Tongue (tissue), 1 donor: ENCODE measurements at regions not wholly inside any gene's neighbourhood (a gene's known extent, or its start where the extent isn't known, plus 50 kb on each side); places are given as distances from the start of the nearest gene placed in this dataset.
A peak's percentile ranks its signal among the peaks of the same experiment; 100 is the strongest.

Experiments
- DNase-seq: peaks from one replicate; pipeline ENCODE4 v3.0.0-alpha.2; 2015

DNA sequence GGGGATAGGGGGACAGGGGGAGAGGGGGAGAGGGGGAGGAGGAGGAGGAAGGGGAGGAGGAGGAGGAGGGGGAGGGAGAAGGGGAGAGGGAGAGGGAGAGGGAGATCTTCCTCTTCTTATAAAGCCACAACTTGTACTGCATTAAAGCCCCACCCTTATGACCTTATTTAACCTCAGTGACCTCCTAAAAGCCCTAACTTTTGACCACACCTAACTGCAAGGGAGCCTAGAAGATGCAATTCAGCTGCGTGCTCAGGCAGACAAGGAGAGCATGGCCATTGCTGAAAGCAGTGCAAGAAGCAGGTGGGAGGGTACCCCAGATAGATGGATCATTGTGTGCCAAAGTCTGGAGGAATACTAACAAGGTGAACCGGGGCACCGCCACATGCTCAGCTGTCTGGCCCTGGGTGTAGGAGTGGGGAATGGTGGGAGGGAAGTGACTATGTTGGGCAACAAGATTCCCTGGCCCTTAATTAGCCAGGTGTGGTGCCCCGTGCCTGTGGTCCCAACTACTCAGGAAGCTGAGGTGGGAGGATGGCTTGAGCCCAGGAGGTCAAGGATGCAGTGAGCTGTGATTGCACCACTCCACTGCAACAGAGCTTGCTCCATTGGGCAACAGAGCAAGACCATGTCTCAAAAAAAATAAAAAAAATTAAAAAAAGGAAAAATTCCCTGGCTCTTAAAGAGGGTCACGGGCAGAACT, 125.4 kb upstream of the BOD1 start:
- no peak for DNase-seq

- no peak for DNase-seq
These were observed 126.0 kb upstream of the BOD1 start for GRCh38 chr5:173742432-173742816.

DNA sequence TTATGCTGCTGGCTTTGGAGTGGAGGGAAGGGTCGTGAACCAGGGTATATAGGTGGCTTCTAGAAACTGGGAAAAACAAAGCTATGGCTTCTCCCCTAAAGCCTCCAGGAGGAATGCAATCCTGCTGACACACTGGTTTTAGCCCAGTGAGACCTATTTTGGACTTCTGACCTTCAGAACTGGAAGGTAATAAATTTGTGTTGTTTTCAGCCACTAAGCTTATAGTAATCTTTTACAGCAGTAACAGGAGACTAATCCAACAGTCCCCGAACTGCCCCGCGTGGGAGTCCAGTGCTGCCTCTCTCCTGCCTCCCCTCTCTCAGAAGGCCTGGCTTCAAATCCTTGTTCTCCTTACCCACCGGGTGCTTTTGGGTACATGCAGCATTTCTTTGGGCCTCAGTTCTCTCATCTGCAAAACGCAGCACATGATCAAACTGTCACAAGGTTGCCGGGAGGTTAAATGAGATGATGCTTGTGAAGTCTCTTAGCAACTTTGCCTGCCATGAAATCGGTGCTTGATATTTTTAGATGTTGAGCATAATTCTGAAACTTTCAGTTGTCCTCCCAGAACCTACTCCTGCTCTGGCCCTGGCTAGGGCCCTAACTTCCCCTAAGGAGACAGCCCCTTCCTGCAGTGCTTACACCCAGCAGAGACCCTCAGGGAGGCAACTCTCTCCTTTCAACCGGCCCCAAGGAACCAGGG, 127.3 kb upstream of the BOD1 start:
- DNase-seq, result no peak

GRCh38 chr5:173744551-173744950, 128.1 kb upstream of the BOD1 start:
- peak; percentile 28 for DNase-seq

- peak; percentile 52 for DNase-seq
These were observed 128.7 kb upstream of the BOD1 start for GRCh38 chr5:173745123-173745522.

DNA sequence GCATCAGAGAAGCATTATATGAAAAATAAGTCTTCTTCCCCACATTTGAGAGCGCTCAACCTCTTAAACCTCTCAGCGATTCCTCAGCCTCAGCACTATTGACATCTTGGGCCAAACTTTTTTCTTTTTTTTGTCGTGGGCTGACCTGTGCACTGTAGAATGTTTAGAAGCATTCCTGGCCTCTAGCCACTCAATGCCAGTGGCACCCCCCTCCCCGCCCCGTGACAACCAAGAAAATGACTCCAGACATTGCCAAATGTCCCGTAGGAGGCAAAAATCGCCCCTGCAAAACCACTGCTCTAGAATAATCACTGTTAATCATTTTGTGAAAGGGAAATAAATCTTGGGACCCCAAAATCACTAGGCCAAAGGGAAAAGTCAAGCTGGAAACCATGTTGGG, 129.1 kb upstream of the BOD1 start:
- DNase-seq, result no peak

- DNase-seq, result no peak
These were observed 129.7 kb upstream of the BOD1 start for GRCh38 chr5:173746047-173746646.

GRCh38 chr5:173747876-173748275, 131.4 kb upstream of the BOD1 start:
- DNase-seq, result no peak

DNA sequence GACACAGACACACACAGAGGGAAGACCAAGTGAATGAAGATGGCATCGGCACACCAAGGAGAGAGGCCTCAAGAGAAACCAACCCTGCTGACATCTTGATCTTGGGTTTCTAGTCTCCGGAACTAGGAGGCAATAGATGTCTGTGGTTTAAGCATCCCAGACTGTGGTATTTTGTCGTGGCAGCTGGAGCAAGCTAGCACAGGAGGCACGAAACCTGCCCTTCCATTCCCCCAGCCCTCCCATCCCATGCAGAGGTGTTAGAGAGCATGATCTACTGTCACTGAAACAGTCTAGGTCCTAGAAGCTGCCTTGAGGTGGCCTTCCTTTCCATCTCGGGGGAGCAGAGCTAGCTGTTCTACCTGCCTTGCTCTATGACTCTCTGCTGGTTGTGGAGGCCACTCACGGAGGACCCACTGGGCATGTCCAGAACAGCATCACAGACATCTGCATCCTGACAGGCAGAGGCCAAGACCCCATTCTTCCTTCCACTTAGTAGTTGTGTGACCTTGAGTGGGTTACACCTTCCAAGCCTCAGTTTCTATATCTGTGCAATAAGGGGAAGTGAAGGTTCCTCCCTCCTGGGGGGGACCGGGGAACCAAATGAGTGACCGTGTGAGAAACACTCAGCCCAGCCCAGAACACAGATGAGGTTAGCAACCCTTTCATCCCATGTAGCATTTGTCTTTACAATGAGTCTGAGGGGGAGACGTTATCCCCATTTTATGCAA, 134.3 kb upstream of the BOD1 start:
- DNase-seq, result no peak

DNA sequence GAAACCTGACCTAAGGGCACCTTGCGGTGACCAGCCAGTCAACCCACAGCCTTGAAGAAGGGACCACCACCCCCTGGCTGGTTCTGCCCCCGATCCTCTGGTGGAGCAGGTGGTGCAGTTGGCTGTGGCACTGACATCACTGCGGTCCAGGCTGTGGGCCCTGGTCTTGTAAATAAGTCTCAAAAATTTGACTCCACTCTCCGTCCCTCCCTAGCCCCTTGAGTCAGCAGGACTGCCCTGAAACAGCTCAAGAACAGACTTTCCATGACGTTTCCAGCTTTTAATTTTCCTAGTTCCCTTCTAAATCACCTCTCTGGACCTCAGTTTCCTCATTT, 134.8 kb upstream of the BOD1 start:
- no peak for DNase-seq

- DNase-seq, result no peak
These were observed 135.5 kb upstream of the CPEB4 start for GRCh38 chr5:173752653-173753052.

- peak; percentile 90 for DNase-seq
These were observed 134.6 kb upstream of the CPEB4 start for GRCh38 chr5:173753307-173754168.

DNA sequence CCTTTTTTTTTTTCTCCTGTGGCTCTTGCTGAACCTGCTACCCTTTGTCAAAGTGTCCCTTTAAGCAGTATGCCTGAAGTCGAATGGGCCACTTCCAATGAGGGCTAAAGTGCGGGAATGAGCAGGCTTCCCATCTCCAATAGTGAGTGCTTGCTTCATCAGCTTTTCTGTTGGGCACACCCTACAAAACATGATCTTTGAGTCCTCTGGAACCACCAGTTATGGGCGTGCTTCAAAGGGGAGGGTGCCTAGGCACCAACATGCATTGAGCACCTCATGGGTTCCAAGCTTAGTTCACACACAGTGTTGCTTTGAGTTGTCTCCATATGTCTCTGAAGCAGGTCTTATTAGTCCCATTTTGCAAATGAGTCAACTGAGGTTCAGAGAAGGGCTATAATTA, 132.8 kb upstream of the CPEB4 start:
- no peak for DNase-seq

DNA sequence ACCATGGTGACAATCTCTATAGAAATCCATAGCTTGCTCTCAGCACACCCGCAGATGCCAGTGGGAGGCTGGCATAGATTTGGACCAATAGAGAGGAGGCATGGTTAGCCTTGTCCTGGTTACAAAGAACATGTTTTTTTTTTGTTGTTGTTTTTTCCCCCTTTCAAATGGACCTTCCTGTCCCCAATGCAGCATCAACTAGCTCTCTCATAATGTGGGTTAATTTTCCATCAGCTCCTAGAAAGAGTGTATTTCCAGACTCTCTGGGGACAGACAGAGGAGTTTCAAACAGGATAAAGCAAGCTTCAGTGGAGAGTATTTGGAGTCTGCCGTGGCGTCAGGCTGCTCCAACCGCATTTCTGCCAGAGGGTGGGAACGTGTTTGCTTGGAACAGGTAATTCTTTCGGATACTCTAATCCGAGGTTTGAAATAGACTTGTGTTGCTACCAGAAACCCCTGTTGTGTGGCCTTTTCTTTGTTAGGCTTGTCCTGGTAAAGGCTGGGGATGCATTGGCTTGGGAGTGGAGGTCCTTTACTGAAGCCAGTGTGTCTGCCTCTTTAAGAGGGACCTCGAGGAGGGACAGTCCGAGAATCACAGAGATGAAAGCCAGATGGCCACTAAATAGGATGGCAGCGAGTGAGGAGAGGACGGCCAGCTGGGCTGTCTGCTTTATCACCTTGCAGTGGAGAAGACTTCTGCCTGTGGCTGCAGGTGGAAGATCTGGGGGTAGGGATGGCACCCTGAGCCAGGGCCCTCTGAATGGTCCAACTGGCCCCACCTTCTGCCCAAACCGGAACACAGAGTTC, 130.5 kb upstream of the CPEB4 start:
- DNase-seq, result peak; percentile 51

GRCh38 chr5:173758676-173759075, 129.5 kb upstream of the CPEB4 start:
- no peak for DNase-seq

- no peak for DNase-seq
These were observed 128.5 kb upstream of the CPEB4 start for GRCh38 chr5:173759691-173760090.

DNA sequence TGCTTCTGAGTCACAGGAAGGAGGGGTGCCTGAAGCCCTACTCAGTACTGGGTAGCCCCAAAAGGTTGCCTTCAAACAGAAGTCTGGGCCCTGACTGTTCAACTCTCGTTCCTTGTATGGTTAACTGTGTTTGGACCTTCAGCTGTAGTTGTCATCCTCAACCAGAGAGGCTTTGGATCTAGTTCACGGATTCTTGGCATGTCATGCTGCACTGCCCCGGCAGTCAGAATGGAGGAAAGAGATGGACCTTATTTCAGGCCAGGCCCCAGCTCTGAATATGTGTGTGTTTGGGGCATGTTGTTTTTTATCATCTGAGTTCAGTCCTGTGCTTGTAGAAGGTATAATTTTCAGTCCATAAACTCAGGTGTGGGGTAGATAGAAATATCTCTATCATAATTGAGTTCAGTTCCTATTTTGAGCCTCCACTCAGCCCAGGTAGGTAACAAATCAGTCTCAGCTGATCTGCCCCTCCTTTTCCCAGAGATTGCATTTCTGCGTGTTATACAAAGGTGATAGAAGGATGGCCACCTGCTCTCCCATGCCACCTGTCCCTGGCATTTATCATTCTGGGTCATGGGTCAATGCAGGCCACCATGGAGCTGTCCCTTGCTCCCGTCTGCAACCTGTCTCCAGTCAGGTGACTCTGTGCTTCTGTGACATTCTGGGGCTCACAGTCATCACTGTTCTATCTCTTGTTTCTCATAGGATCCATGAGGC, 127.5 kb upstream of the CPEB4 start:
- no peak for DNase-seq

- DNase-seq, result no peak
These were observed 127.0 kb upstream of the CPEB4 start for GRCh38 chr5:173761178-173761513.

DNA sequence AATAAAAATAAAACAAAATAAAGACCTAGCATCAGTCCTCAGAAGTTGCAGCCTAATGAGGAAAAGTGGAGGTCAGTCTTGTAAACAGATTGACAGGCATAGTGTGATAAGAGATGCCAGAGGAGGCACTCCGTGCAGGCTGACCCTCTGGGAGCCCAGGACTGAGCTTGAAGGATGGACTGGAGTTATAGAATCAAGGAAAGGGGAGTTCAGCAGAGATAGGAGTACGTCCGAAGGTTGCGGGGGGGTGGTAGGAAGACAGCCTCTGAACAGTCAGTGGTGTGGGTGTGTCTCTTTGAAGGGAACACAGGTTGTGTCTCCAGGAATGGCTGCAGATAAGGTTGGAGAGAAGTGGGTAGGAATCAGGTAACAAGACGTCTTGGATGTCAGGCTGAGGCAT, 126.1 kb upstream of the CPEB4 start:
- no peak for DNase-seq

GRCh38 chr5:173762930-173763329, 125.2 kb upstream of the CPEB4 start:
- DNase-seq, result no peak

GRCh38 chr5:173763410-173763809, 124.7 kb upstream of the CPEB4 start:
- DNase-seq, result no peak
